Activated CD8-positive, alpha-beta memory T cell treated with anti-CD3 and anti-CD28 coated beads, Interleukin-2, amount 50 U/mL, for 48 hours (primary cell): ENCODE measurements at regions not wholly inside any gene's neighbourhood (a gene's known extent, or its start where the extent isn't known, plus 50 kb on each side); places are given as distances from the start of the nearest gene placed in this dataset.

Source experiments
- DNase-seq: peaks from one replicate; pipeline ENCODE4 v3.0.0-alpha.2; 2020

- DNase-seq = no peak
These were observed 63.6 kb upstream of the MGAT5 start for GRCh38 chr2:134190062-134190806.

- DNase-seq = no peak
These were observed 63.1 kb upstream of the MGAT5 start for GRCh38 chr2:134190807-134191203.

DNA sequence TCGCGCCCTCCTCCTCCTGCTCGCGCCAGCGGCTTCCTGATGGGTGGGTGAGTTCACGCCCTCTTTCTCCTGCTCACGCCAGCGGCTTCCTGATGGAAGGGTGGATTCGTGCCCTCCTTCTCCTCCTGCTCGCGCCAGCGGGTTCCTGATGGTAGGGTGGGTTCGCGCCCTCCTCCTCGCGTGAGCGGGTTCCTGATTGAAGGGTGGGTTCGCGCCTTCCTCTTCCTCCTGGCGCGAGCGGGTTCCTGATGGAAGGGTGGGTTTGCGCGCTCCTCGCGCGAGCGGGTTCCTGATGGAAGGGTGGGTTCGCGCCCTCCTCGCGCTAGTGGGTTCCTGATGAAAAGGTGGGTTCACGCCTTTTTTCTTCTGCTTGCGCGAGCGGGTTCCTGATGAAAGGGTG, 62.0 kb upstream of the MGAT5 start:
- no peak for DNase-seq

DNA sequence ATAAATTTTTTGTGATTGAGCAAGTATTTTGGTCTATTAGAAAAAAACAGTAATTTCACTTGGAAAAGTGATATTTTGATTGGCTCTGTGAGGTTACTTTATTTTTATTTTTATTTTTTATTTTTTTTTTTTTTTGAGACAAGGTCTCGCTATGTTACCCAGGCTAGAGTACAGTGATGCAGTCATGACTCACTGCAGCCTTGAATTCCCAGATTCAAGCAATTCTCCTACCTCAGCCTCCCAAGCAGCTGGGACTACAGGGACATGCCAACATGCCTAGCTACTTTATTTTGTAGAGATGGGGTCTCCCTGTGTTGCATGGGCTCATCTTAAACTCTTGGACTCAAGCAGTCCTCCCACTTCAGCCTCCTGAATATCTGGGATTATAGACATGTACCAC, 60.9 kb upstream of the MGAT5 start:
- DNase-seq = no peak

DNA sequence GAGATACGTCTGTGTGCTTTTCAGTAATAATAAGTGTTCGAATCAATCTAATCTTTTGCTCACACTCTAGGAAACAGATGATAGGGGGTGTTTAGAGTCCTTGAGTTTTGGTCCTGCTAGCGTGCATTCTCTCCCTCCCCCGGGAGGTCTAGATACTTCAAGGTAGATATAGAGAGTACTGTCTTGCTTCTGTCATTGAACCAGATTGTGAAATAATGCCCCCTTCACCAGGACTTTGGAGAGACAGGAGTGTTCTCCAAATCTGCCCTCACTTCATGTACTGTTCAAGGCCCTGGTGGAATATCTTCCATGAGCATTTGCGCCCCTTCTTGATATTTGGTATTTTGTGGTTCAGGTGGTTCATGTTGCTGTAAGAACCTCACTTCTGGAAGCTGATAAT, 59.4 kb upstream of the MGAT5 start:
- no peak for DNase-seq

DNA sequence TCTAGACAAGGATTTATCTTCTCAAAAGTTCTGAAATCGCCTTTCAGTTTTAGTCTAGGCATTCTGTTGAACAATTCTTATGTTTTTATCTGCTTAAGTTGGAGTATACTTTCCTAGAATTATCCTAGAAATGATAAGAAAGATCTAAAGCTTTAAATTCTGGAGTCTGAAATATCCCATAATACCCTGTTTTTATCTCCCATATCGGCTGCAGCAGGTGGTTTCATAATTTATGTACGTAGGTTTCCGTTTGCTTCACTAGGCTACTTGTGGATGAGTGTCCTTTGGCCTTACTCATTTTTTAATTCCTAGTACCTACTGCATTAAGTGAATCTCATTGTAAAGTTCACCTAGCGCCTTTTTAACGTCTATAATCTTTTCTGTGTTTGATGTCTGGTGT, 58.5 kb upstream of the MGAT5 start:
- DNase-seq = no peak

- DNase-seq = no peak
These were observed 56.4 kb upstream of the MGAT5 start for GRCh38 chr2:134197445-134197844.

GRCh38 chr2:134198006-134198634, 55.8 kb upstream of the MGAT5 start:
- DNase-seq = no peak

DNA sequence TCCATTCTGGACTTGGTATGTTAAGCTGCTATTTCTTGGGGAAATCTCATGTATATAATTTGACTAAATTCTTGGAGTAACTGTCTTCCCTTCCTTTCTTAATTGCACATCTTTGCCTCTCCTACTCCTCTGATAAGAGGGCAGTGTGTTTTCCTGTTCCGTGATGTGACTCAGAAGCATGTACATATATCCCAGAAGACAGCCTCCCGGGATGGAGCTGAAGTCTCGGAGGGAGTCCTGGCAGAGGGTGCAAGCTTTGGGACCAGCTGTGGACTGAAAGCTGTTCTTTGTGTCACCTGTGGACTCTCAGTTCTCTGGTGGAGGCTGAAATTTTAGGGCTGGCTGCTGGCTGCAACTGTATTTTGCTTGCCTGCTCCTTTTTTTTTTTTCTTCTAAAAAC, 54.7 kb upstream of the MGAT5 start:
- no peak for DNase-seq

DNA sequence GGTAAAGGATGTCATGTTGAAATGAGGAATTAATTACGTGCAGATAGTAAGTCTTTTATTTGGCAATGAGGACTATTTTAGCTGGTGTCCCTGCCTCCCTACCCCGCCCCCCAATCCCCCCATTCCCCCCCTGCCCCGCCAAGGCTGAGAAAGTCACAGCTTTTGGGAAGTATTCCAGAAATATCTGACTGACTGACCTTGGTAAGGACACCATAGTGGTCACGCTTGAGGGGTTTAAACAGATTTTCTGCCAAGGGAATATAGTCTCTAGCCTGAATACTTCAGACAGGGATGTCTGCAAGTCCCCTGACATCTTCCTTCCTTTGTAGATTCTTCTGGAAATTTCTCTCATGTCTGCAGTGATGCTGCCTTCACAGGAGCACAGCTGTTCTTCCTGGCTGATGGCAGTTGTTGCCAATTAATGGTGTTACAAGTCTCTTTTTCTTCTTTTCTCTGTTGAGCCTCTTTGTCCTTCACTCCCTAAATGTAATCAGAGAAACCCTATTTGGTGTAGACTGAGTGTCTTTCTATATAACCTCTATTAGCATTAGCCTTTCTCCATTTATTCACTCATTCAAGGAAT, 53.7 kb upstream of the MGAT5 start:
- no peak for DNase-seq

DNA sequence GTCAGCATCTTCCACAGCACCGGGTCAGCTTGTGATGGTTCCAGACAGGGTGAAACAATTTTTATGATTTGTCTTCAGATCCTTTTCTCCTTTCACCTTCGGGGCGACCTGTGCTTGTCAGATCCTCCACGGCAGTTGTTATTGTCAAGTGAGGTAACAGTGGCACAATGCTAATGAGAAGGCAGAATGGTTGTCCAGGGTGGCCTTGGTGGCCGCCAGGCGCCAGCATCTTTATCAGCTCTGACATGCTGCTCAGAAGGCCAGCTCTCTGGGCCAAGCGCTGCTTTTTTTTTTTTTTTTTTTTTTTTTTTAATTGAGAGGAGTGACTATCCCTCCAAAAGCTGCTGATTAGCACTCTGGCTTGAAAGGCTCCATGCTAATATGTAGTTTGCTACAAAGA, 52.3 kb upstream of the MGAT5 start:
- no peak for DNase-seq

GRCh38 chr2:134202371-134202770, 51.5 kb upstream of the MGAT5 start:
- DNase-seq = no peak

GRCh38 chr2:134203175-134203574, 50.7 kb upstream of the MGAT5 start:
- DNase-seq = no peak
